IPS-15b (cell line): ENCODE measurements at regions not wholly inside any gene's neighbourhood (a gene's known extent, or its start where the extent isn't known, plus 50 kb on each side); places are given as distances from the start of the nearest gene placed in this dataset.

ENCODE experiments used
- H3K27me3 ChIP-seq: one replicate; pipeline ENCODE4 v1.6.1; 2013; ENCODE audit warnings: low read length; ENCODE audit not compliant: control insufficient read depth, insufficient read depth
- H3K36me3 ChIP-seq: one replicate; pipeline ENCODE4 v1.6.1; 2013; ENCODE audit warnings: low read length; ENCODE audit not compliant: control insufficient read depth, insufficient read depth
- H3K4me1 ChIP-seq: one replicate; pipeline ENCODE4 v1.6.1; 2013; ENCODE audit warnings: mild to moderate bottlenecking, low read length; ENCODE audit not compliant: control insufficient read depth, insufficient read depth
- H3K4me3 ChIP-seq: one replicate; pipeline ENCODE4 v1.5.1; 2013; ENCODE audit warnings: low read depth, low read length
- H3K9ac ChIP-seq: one replicate; pipeline ENCODE4 v1.6.1; 2013; ENCODE audit warnings: low read depth, mild to moderate bottlenecking, low read length
- H3K9me3 ChIP-seq: one replicate; pipeline ENCODE4 v1.6.1; 2013; ENCODE audit warnings: mild to moderate bottlenecking, low read length; ENCODE audit not compliant: control insufficient read depth, insufficient read depth

- H3K27me3 ChIP-seq = no peaks in the 10 kb centered on the region
- H3K4me3 ChIP-seq = no peak overlapping the region
- H3K36me3 ChIP-seq = no peaks in the 10 kb centered on the region
- no peak overlapping the region for H3K9ac ChIP-seq
- H3K4me1 ChIP-seq = no peaks in the 10 kb centered on the region
- peaks cover 13% of the 10 kb centered on the region for H3K9me3 ChIP-seq
Measured at GRCh38 chr3:103629391-103629790, 1194.6 kb downstream of the ZPLD1 start.

DNA sequence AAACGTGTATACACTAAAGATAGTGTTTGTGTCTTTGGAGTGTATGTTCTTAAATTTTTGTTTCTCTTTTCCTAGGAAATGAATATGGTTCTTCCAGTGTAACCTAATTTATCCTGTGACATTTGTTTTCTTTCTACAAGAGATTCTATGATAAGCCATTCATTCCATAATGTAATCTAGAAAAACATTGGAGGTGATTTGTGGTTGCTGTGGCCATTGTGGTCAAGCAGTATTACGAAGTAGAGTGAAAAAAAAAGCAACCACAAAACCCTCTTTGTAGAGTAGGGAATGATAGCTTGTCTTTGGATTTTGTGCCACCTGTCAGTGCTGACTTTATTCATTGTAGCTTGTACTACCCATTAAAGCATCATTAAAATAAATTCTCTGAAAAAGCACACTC lies 1209.6 kb downstream of the ZPLD1 start:
- Histone ChIP-seq H3K27me3 (no peaks in the 10 kb centered on the region), H3K9me3 (no peaks in the 10 kb centered on the region), H3K36me3 (no peaks in the 10 kb centered on the region), H3K9ac (no peak overlapping the region), H3K4me1 (no peaks in the 10 kb centered on the region), H3K4me3 (no peak overlapping the region)

DNA sequence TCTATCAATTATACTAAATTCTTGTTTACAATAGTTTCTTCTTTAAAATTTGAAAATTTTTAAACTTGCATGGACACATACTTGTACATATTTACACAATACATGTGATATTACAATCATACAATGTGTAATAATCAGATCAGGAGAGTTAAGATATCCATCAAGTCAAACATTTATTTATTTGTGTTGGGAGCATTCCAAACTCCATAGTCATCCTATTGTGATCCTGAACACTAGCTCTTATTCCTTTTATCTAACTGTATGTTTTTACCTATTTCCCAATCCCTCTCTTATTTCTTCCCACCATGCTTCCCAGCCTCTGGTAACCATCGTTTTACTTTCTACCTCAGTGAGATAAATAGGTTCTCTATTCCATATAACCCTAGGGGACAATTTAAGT lies 1219.2 kb downstream of the ZPLD1 start:
- Histone ChIP-seq H3K9ac (no peak overlapping the region), H3K4me3 (no peak overlapping the region), H3K9me3 (no peaks in the 10 kb centered on the region), H3K4me1 (no peaks in the 10 kb centered on the region), H3K27me3 (no peaks in the 10 kb centered on the region), H3K36me3 (no peaks in the 10 kb centered on the region)

DNA sequence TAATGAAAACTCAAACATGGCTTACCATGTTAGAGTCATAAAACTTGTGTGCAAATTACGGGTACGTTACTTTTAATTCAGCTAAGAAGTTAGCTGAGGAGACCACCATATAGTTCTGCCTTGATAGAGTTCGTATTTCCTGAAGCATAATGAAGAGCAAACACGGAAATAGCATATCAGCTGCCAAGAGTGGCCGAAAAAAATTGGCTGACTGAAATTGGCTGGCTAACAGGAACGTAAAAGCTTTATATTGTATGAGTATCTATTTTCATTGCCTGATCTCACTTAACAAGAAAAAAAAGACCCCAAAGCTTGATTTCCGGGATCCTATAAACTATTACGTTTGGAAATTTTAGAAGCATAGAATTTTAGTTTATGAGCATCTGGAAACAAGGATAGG lies 1222.9 kb downstream of the ZPLD1 start:
- H3K27me3 ChIP-seq = no peaks in the 10 kb centered on the region
- H3K9me3 ChIP-seq = no peaks in the 10 kb centered on the region
- H3K4me3 ChIP-seq = no peak overlapping the region
- no peak overlapping the region for H3K9ac ChIP-seq
- no peaks in the 10 kb centered on the region for H3K4me1 ChIP-seq
- H3K36me3 ChIP-seq = no peaks in the 10 kb centered on the region

DNA sequence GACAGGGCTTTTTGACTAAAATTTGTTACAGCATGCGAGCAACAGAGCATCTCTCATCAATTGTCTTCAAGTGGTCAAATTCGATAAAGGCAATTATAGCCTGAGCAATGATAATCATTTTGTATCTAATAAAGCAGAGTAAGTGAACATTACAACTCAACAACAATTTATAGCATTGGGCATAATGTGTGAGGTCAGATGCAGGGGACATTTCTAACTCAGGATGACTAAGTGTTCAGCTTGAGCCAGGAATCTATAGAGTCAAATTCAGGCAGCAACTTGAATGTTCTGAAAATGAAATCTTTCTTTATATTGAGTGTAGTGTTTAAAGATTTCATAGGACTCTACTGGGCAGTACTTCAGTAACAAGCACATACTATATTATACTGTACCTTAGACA lies 1226.0 kb downstream of the ZPLD1 start:
- Histone ChIP-seq H3K4me1 (no peaks in the 10 kb centered on the region), H3K9ac (no peak overlapping the region), H3K27me3 (no peaks in the 10 kb centered on the region), H3K4me3 (no peak overlapping the region), H3K36me3 (no peaks in the 10 kb centered on the region), H3K9me3 (no peaks in the 10 kb centered on the region)

DNA sequence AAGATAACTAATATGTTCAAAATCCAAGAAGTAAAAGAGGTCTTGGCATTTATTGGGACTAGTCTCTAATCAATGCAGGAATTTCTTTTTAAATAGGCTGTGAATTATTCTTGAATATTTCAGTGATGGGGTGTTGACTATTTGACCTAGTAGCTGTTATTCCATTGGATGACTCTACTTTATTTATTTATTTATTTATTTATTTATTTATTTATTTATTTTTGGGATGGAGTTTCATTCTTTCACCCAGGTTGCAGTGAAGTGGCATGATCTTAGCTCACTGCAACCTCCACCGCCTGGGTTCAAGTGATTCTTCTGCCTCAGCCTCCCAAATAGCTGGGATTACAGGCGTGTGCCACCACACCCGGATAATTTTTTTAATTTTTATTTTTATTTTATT lies 1227.8 kb downstream of the ZPLD1 start:
- H3K9me3 ChIP-seq = no peaks in the 10 kb centered on the region
- H3K27me3 ChIP-seq = no peaks in the 10 kb centered on the region
- H3K4me1 ChIP-seq = no peaks in the 10 kb centered on the region
- no peaks in the 10 kb centered on the region for H3K36me3 ChIP-seq
- H3K4me3 ChIP-seq = no peak overlapping the region
- no peak overlapping the region for H3K9ac ChIP-seq

DNA sequence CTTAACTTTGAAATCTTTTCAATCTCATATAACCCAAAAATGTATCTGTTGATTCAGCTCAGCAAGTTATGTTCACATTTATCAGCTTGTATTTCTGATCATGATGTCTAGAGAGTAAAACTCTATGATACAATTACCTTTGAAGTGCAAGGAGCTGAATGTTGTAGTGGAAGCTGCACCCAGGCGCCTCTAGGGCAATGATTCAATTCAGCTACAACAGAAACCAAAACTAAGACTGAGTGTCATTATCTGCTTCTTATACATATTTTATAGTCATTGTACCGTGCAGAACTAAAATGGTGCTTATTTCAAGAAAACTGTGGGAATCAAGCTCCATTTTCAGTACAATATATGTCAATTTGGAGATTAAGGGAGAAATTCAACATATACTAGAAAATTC lies 1237.5 kb downstream of the ZPLD1 start:
- Histone ChIP-seq H3K27me3 (no peaks in the 10 kb centered on the region), H3K9me3 (no peaks in the 10 kb centered on the region), H3K4me3 (no peak overlapping the region), H3K9ac (no peak overlapping the region), H3K36me3 (no peaks in the 10 kb centered on the region), H3K4me1 (no peaks in the 10 kb centered on the region)

- H3K27me3 ChIP-seq = no peaks in the 10 kb centered on the region
- H3K36me3 ChIP-seq = no peaks in the 10 kb centered on the region
- H3K9me3 ChIP-seq = no peaks in the 10 kb centered on the region
- H3K4me1 ChIP-seq = no peaks in the 10 kb centered on the region
- H3K9ac ChIP-seq = no peak overlapping the region
- H3K4me3 ChIP-seq = no peak overlapping the region
Measured at GRCh38 chr3:103684904-103685303, 1250.1 kb downstream of the ZPLD1 start.

- no peaks in the 10 kb centered on the region for H3K27me3 ChIP-seq
Measured at GRCh38 chr3:103685939-103686338, 1251.1 kb downstream of the ZPLD1 start.

GRCh38 chr3:103690536-103690935 lies 1255.7 kb downstream of the ZPLD1 start:
- Histone ChIP-seq H3K36me3 (no peaks in the 10 kb centered on the region), H3K4me3 (no peak overlapping the region), H3K9ac (no peak overlapping the region), H3K27me3 (no peaks in the 10 kb centered on the region), H3K9me3 (no peaks in the 10 kb centered on the region), H3K4me1 (no peaks in the 10 kb centered on the region)

More at GRCh38 chr3:103685939-103686338, 1251.1 kb downstream of the ZPLD1 start:
- Histone ChIP-seq H3K9me3 (no peaks in the 10 kb centered on the region), H3K36me3 (no peaks in the 10 kb centered on the region), H3K4me1 (no peaks in the 10 kb centered on the region), H3K9ac (no peak overlapping the region), H3K4me3 (no peak overlapping the region)

DNA sequence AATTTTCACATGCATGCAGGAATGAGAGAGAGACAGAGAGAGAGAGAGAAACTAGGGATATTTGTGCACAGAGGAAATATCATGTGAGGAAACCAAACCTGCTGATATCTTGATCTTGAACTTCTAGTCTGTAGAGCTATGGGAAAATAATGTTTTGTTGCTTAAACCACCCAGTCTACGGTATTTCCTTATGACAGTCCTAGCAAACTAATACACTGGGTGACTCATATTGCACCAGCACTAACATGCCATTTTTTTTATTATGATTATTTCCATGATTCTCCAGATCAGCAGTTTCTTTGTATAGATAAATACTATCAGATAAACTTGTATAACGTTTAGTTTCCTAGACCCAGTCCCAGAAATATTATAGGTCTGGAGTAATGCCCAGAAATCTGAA lies 1259.0 kb downstream of the ZPLD1 start:
- no peaks in the 10 kb centered on the region for H3K27me3 ChIP-seq
- H3K4me1 ChIP-seq = no peaks in the 10 kb centered on the region
- no peak overlapping the region for H3K9ac ChIP-seq
- H3K4me3 ChIP-seq = no peak overlapping the region
- no peaks in the 10 kb centered on the region for H3K9me3 ChIP-seq
- no peaks in the 10 kb centered on the region for H3K36me3 ChIP-seq

GRCh38 chr3:103698646-103699045 lies 1263.8 kb downstream of the ZPLD1 start:
- H3K4me3 ChIP-seq = no peak overlapping the region
- H3K9ac ChIP-seq = no peak overlapping the region
- H3K36me3 ChIP-seq = no peaks in the 10 kb centered on the region
- H3K27me3 ChIP-seq = no peaks in the 10 kb centered on the region
- no peaks in the 10 kb centered on the region for H3K9me3 ChIP-seq
- no peaks in the 10 kb centered on the region for H3K4me1 ChIP-seq

DNA sequence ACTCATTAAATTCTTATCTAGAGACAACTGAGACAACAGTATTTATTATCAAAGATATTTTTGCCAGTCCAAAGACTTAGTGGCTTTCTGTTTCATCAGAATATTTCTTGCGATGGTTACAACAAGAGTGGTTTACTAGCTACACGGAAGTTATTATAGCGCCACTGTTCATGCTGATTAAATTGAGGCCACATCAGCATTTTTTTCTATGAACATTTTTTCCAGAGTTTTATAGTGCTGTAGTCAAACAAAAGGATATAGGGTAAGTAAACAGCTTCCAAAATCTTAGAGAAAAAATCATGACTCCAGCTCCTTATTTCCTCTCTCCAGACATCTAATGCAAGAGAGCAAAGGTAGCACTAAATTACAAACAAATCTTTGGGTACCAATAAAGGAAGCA lies 1264.4 kb downstream of the ZPLD1 start:
- Histone ChIP-seq H3K9ac (no peak overlapping the region), H3K9me3 (no peaks in the 10 kb centered on the region), H3K27me3 (no peaks in the 10 kb centered on the region), H3K4me1 (no peaks in the 10 kb centered on the region), H3K4me3 (no peak overlapping the region), H3K36me3 (no peaks in the 10 kb centered on the region)
